HCEC 1CT (cell line): ENCODE measurements at regions not wholly inside any gene's neighbourhood (a gene's known extent, or its start where the extent isn't known, plus 50 kb on each side); places are given as distances from the start of the nearest gene placed in this dataset.
A peak's percentile ranks its signal among the peaks of the same experiment; 100 is the strongest.
"Not testable (repeated sequence)": the region's sequence is repeated elsewhere in the genome, so short reads cannot be mapped to it uniquely, and the experiment has no call there.

Experiments used
- DNase-seq: peaks from one replicate; pipeline ENCODE4 v3.0.0-alpha.2; 2017

DNA sequence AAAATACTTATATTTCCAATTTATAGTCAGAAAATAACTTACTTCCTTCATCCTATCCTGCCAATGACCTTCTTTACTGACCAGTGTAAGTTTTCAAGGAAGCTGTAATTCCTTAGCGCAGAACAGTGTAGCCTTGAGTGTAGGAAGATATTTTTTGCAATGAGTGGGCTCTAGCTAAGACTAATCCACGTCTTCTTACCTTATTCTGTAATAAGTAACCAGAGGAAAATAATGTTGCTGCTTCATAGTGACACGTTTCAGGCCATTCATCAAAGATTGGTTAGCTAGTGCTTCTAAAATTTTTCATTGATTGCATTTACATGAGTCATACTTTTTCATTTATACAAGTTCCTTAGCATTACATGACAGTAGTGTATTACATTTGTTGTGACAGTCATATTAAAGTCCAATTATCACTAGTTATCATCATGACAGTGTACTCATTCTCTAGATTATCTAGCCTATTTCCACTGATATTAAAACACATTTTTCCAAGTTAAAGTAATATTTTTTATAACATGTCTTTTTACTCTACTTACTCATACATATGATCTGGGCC, 403.8 kb upstream of the EPHA3 start:
- no peak for DNase-seq

DNA sequence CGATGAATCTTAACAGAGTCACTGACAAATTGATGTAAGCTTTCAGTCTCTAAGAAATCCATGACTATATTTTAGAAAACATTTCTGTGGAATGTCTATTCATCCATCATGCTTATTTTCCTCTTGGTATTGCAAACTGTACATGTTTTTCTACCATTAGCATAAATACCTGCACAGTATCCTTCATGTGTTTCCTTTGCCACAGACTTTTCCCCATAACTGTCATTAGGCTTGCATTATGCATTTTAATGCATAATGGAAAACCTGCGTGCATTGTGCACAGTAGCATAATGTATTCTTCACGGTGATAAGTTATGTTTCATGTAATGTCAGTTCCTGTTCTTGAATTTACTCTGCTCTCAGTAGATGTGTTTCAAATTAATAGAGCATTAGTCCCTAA, 403.1 kb upstream of the EPHA3 start:
- DNase-seq, result no peak

DNA sequence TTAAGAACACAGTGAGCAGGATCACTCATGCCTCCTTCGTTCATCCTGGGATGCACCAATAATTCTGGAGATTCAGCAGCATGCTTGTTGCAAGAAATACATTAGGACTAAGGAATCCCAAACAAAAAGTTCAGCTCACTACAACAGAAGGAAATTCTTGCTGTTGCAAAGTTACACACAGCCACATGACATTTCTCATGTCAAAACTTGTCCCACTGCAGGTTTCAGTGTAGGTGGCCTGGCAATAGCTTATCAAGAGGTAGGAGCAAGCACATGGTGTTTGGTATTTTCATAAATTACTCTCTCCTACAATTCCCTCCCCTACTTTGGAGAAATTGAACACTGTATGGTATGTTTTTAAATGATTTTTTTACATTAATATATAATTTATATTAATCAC, 399.6 kb upstream of the EPHA3 start:
- no peak for DNase-seq

DNA sequence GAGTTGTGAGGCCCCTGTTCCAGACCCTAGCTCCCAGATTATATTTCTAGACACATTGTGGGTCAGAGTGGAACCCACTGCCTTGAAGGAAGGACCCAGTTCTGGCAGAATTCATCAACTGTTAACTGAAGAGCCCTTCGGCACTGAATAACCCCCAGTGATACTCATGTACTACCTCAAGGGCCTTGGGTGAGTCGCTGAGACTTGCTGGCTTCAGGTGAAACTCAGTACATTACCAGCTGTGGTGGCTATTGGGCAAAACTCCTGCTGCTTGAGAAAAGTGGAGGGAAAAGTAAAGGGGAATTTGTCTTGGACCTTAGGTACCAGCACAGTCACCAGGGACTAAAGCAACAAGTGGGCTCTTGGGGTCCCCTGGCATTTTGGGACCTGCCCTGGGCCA, 394.9 kb upstream of the EPHA3 start:
- no peak for DNase-seq

DNA sequence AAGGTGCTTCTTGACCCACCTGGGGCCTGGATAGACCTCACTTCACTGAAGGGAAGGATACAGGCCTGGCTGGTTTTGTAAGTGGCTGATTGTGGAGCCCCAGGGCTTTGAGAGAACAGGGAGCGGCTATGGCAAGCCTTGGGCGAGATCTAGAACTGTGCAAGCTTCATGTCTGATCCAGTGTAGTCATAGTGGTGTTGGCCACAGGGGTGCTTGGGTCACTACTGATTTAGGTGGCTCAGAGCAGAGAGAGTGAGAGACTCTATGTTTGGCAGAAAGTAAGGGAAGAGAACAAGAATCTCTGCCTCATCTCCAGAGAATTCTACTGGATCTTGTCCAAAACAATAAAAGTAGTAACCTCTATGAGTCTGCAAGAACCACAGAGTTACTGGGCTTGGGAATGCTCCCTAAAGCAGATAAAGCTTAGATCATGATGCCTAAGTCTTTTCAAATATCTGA, 394.2 kb upstream of the EPHA3 start:
- no peak for DNase-seq

DNA sequence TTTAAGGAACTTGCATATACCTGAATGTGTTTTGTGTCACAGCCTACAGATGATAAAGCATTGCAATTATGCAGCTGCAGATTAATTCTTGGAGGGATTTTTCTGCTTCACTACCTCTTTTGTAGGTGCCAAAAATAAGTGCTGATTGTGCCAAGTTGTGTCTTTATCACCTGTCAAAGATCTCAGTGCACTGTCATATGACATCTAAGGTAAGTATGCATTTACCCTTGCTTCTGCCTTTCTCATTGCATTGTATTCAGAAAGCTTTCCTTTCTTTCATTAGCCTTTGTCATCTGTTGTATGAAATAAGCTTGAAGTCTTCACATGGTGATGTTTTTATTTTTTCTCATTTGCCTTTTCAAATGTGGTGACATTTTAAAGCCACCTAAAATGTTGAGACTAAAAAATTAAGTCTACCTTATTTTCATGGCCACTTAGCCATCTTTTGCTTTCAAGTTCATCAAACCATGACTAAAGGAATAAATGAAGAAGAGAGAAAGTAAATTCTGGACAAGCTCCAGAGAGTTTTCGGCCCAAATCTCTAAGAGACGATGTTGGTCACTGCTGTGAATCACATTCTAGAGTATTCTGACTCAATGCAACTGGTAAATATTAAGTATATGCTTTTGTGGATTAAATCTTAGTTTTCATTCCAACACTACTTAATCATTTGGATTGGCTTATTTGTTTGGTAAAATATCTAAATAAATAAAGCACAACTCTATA, 381.8 kb upstream of the EPHA3 start:
- no peak for DNase-seq

DNA sequence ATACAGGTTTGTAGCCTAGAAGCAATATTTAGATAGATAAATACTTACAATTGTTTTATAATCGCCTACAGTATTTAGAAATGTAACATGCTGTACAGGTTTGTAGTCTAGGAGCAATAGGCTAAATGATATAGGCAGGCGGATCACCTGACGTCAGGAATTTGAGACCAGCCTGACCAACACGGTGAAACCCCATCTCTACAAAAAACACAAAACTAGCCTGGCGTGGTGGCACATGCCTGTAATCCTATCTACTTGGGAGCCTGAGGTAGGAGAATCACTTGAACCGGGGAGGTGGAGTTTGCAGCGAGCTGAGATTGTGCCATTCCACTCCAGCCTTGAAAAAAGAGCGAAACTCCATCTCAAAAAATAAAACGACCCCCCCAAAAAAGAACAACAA, 375.2 kb upstream of the EPHA3 start:
- DNase-seq, result no peak

DNA sequence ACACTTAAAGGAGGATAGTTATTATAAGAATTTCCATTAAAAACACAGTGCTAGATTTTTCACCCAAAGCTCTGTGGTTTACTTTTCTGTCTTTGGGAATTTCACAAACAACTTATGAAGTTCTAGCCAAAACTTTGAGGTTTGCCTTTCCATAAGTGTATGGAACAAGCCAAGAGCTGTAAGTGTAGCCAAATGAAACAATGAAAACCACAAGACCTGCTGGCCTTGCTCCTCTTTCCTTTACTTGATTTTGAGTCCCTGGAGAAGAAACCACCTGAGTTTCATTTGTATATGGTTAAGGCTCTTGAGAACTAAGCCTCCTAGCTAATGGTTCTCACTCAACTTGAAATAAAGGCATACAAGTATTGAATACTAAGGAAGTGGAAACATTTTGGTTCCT, 365.3 kb upstream of the EPHA3 start:
- no peak for DNase-seq

DNA sequence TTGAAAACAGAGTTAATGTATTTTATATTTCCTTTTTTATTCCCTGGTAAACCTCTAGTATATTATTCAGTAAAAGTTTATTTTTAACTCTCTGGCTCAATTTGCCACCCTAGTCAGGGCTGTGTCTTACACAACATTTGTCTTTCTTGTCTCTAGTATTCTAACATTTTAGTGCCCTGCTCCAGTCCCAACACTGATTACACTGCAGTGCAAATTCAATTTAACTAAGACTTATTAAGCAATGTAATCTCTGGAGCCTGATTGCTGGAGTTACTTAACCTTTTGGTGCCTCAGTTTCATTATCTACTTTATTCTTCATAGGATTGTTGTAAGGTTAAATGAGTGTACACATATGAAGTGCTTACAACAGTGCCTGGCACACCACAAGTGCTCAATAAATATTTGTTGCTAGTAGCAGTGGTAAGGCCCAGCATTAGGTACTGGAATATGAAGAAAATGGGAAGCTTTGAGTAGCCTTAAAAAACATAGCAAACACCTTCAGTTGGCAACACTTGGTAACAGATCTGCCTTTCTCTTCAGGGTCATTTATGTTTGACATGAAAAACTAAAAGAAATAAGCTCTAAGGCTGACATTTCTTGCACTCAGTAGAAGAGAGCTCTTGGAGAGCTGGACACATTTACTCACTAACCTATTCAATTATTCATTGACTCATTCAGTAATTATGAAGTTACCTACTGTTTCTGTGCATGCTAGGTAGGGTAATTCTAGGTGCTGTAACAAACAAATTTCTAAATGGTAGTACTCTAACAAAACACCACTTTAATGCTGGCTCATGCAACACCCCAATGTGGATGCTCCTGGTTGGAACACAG, 364.5 kb upstream of the EPHA3 start:
- DNase-seq, result no peak

DNA sequence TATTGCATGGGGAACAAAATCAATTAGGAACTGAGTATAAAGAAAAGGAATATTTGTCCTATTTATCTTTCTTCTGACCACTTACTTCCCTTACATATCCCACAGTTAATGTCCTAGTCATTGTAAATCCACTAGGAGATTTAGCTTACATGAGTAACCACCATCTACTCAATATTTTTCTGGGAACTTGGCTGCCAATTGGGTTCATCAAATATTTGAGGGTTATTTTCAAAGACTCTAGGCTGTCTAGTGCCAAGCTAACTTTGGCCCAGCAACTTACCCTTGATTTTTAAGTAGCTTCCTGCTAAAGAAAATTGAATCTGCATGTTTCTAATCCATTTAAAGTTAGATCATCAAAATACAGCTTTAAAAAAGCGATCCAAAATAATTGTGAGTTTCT, 362.5 kb upstream of the EPHA3 start:
- DNase-seq, result no peak

DNA sequence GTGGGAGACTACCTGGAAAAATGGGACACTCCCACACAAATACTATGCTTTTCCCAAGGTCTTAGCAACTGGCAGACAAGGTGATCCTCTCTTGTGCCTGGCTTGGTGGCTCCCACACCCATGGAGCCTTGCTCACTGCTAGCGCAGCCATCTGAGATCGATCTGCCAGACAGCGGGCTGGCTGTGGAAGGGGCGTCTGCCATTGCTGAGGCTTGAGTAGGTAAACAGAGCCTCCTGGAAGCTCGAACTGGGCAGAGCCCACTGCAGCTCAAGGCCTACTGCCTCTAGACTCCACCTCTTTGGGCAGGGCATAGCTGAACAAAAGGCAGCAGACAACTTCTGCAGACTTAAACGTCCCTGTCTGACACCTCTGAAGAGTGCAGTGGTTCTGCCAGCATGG, 360.3 kb upstream of the EPHA3 start:
- not testable (repeated sequence) for DNase-seq

DNA sequence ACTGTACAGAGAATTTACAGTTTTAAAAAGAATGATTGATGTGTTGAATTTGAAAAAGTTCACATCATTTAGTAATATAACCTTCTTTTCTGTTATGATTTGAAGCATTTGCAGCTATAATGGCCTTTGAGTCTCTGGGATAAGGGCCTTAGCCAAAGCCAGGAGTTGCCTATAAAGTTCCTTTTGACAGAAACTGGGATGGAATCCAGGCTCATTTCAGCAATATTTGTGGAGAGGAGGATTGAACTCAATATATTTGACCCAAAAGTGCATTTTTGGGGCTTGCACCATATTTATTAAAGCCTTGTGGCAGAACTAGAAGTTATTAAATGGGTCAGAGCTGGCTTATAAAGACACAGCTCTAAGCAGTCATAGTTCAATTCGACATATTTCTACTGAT, 348.7 kb upstream of the EPHA3 start:
- no peak for DNase-seq

DNA sequence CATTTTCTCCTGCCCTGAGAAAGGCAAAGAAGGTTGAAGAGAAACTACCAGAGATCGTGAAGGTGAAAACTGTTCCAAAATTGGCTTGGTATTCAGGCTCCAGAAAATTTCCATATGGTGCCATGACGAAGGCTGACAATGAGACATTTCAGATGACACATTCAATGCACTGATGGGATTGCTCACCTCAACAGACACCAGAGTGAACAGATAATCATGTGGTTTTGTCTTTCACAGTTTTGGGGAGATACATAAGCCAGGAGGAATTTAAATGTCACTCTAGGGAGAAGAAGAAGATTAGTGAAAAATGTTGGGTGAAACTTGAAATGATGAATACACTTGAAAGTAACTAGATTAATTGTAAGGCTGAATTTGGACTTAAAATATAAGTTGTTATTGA, 339.7 kb upstream of the EPHA3 start:
- DNase-seq, result no peak

DNA sequence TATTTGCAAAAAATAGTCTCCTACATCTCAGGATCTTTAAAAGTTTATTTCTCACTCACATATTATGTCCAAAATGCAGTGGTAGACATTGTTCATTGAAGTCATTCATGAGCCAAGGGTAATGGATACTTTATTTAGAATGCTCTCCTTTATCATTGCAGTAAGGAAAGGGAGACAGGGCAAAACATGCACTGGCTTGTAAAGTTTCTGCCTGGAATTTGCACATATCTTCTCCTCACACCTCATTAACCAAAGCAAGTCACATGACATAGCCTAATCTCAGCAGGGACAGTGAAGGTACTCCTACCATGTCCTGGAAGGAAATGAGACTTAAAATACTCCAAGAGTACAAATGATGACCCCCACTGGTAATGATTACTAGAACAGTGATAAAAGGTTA, 333.7 kb upstream of the EPHA3 start:
- no peak for DNase-seq

DNA sequence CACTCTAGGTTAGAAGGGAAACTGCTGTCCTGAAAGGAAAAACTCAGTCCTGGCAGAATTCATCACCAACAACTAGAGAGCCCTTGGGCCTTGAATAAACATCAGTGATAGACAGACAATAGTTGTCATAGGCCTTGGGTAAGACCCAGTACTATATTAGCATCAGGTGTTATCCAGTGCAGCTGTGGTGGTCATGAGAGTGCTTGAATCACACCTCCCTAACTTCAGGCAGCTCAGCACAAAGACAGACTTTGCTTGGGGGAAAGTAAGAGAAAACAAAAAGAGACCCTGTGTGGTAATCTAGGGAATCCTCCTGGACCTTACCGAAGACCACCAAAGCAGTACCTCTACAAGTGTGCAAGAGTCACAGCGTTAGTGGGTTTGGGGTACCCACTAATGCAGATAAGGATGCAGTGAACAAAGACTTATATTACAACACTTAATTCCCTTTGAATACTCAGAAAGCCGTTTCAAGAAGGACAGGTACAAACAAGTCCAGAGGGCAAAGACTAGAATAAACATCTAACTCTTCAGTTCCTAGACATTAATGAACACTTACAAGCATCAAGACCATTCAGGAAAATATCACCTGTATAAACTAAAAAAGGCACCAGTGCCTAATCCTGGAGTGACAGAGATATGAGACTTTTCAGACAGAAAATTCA, 332.3 kb upstream of the EPHA3 start:
- DNase-seq, result no peak

DNA sequence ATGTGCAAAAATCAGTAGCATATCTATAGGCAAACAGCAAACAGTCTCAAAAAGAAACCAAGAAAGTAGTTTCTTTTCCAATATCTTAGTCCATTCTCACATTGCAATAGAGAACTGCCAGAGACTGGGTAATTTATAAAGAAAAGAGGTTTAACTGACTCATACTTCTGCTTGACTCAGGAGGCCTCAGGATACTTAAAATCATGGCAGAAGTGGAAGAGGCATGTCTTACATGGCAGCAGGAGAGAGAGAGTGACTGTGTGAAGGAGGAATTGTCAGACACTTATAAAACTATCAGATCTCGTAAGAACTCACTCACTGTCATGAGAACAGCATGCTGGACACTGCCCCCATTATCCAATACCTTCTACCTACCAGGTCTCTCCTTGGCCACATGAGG, 327.9 kb upstream of the EPHA3 start:
- no peak for DNase-seq

DNA sequence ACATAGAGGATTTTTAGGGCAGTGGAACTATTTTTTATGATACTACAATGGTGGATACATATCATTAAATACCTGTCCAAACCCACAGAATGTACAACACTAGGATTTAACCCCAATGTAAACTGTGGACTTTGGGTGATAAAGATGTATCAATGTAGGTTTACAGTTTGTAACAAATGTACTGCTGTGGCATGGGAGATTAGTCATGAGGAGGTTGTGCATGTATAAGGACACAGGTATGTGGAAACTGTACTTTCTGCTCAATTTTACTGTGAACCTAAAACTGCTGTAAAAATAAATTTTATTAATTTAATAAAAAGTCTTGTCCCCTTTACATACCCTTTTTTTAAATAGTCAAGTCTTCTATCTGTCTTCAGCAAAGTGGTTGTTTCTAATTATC, 322.5 kb upstream of the EPHA3 start:
- DNase-seq, result no peak

DNA sequence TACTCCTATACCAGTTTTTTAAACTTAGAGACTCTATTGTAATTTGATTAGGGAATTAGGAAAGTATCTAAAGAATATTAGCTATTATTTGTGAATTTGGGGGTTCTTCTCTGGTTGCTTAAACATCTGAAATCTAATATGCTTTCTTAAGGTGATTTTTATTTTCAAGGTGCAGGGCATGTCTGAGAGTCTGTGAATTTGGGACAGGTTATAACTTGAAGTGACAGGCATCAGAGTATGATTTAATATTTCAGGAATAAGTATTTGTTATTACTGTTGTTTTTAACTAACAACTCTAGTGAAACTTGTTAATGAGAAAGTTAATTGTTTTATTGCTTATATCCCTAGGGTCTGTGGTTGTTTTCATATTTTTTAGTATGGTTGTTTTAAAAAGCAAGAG, 321.6 kb upstream of the EPHA3 start:
- DNase-seq, result no peak

DNA sequence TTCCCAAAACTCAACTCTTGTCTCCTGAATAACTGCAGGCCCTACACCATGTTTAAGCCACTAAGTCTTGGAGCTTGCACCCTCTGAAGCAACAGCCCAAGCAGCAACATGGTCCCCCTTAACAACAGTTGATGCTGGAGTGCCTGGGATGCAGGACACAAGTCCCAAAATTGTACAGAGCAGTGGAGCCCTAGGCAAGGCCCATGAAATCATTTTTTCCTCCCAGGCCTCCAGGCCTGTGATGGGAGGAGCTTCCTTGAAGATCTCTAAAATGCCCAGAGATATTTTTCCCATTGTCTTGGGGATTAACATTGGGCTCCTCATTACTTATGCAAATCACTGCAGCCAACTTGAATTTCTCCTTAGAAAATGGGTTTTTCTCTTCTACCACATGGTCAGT, 311.9 kb upstream of the EPHA3 start:
- no peak for DNase-seq

DNA sequence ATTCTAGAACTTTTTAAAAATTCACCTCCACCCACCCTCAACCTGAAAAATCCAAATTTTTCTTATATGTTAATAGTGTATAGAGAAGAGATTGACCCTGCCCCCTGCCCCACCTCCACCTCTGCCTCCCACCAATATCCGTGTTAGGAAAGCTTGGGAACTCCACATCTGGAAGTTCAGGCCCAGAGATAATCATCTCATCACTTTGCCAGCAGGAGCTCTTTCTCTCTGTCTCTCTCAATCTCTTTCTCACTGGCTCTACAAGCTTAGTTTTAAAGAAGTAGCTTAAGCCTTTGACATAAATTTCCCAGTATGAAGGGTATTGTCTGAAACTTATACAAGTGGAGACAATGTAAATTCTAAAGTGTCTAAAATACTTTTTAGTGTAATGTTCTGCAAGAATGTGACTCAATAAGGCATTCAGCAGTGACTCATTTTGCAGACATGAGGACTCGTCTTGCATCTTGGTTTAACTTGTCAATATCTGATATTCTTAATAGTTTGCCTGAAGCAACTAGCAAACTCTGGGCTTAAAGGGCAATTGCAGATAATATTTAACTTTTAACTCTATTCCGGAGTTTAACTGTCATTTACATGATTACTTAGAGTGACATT, 299.8 kb upstream of the EPHA3 start:
- DNase-seq, result peak; percentile 68

DNA sequence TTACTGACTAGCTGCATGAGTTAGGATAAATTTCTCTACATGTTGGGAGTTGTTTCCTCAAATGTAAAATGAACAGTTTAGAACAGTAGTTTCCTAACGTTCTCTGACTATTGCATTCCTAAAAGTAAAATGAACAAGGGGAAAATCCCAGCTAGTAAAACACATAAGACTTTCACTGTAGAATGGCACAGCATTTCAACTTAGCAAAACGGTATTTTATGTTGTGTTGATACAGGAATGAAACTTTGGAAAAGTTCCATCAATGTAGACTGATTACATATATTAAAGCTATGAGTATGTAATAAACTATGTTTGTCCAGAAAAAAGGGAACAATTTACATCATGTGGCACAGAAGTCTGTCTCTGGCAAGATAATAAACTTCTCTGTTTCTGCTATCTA, 297.4 kb upstream of the EPHA3 start:
- DNase-seq, result peak; percentile 25

DNA sequence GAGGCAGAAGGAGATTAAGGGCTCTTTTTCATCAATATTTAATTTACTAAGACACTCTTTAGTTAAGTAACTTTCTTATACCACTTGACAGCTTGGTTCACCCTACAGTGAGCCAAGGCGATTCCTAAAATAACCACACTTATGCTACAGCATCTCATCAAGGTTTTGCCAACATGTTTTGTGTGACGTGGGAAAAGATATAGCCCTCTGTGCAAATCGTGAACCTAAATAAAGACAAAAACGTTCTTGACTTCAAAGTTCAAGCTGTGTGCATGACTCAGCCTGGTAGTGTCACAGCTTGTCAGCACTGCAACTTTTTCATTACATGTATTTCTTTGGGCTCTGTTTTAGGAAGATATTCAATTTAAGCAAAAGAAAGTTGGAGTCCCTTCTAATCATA, 297.0 kb upstream of the EPHA3 start:
- peak; percentile 40 for DNase-seq

DNA sequence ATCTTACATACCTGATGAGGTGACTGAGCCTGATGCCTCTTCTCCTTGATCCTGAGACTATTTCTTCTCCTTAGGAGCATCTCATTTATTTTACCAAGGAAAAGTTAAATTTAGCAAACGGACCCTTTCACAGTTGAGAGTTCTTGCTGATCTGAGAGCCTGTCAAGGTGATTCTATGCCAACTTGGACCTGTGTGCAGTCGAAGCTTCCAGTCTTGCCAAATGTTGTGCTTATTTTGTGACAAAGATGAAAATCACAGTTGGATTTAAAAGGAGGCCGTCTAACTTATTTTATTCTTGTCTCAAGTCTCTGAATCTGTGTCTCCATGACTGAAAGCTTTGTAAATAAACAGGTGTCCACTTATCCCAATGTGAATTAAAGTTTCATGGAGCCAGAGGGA, 296.3 kb upstream of the EPHA3 start:
- DNase-seq, result no peak
